Suprapubic skin (tissue), 4 donors: ENCODE measurements at regions not wholly inside any gene's neighbourhood (a gene's known extent, or its start where the extent isn't known, plus 50 kb on each side); places are given as distances from the start of the nearest gene placed in this dataset.

ENCODE experiments used
- CTCF ChIP-seq, 2 donors: fragments of 200-600 bp in 1 of 2; fragments of 450-650 bp in 1 of 2; sonication (generic) in 1 of 2; IDR thresholded peaks; one replicate each; pipeline ENCODE4 v1.5.1; 2016 to 2019; ENCODE audit warnings: antibody characterized with exemption in 2 of 2, mild to moderate bottlenecking in 1 of 2, moderate library complexity in 1 of 2
- EP300 ChIP-seq: sonication (generic); formaldehyde crosslinking; IDR thresholded peaks from one replicate; pipeline ENCODE4 v1.6.1; 2017; ENCODE audit warnings: antibody characterized with exemption
- POLR2A ChIP-seq, 2 donors: fragments of 450-650 bp; IDR thresholded peaks; one replicate each; pipeline ENCODE4 v1.6.1; 2017; ENCODE audit warnings: antibody characterized with exemption in 2 of 2, mild to moderate bottlenecking in 2 of 2, moderate library complexity in 2 of 2
- POLR2AphosphoS5 ChIP-seq, 3 donors: sonication (generic); formaldehyde crosslinking; IDR thresholded peaks; one replicate each; pipeline ENCODE4 v1.6.1; 2017; ENCODE audit warnings: antibody characterized with exemption in 3 of 3

- TF ChIP-seq CTCF (IDR thresholded peaks at IDR 0.05) (no peak), POLR2A (IDR thresholded peaks at IDR 0.05) (no peak), POLR2AphosphoS5 (IDR thresholded peaks at IDR 0.05) (no peak), EP300 (no peak)
Observed at GRCh38 chr12:18882690-18883089, 144.8 kb downstream of the CAPZA3 start.
